ENCODE measurements at regions not wholly inside any gene's neighbourhood (a gene's known extent, or its start where the extent isn't known, plus 50 kb on each side); places are given as distances from the start of the nearest gene placed in this dataset.

DNA sequence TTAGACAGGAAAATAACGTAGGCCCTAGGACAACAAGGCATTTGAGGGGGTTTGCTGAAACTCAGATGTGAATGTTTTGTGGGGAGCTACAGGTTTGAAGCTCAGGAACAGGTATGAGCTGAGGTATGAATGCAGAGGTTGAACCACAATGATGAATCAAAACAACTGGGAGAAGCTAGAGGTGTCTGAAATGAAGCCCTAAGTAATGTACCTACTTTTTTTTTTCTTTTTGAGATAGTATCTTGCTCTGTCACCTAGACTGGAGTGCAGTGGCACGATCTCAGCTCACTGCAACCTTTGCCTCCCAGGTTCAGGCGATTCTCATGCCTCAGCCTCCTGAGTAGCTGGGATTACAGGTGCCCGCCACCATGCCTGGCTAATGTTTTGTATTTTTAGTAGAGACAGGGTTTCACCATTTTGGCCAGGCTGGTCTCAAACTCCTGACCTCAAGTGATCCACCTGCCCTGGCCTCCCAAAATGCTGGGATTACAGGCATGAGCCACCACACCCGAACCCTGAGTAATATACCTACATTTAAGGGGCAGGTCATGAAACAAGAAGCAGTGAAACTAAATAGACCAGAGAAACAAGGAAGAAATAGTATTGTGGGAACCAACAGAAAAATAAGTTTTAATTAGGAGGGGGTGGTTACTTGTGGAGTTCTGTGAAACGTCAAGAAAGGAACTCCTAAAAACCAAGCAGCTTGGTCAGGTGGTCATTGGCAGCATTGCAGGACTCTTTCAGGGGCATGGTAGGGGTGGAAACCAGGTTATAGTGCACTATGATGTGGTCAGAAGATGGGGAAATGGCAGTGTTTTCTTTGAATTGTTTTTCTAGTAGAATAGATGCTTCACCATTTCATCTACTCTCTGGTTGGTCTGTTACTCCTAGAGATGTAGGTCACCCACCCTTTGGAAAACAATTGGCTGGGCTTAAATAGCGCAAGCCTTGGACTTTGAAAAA is 138.1 kb downstream of the CD164 start (continued):
- TF ChIP-seq RNF2 (IDR thresholded peaks at IDR 0.05; ENCODE audit: borderline replicate concordance, low read depth, low read length, missing control alignments, poor library complexity, severe bottlenecking) (no peak), CEBPB (IDR thresholded peaks at IDR 0.05; ENCODE audit: low read depth, low read length) (no peak)
